Upper lobe of left lung (tissue), 6 donors: ENCODE measurements at regions not wholly inside any gene's neighbourhood (a gene's known extent, or its start where the extent isn't known, plus 50 kb on each side); places are given as distances from the start of the nearest gene placed in this dataset.
"Not testable (repeated sequence)": the region's sequence is repeated elsewhere in the genome, so short reads cannot be mapped to it uniquely, and the experiment has no call there.

ENCODE experiments used
- ATAC-seq, 2 donors: fragments of 200-7000 bp; cut with Tn5 transposase; one replicate each; pipeline ENCODE4 v1.9.1; 2022; ENCODE audit warnings: mild to moderate bottlenecking in 2 of 2, moderate library complexity in 2 of 2; ENCODE audit not compliant: low FRiP score in 2 of 2
- DNase-seq, 2 donors: peaks; one replicate each; pipeline ENCODE4 v3.0.0-alpha.2; 2019 to 2020
- H3K27ac ChIP-seq, 4 donors: fragments of 200-600 bp; sonication (generic); one replicate each; pipeline ENCODE4 v1.5.1; 2016 to 2019
- H3K27me3 ChIP-seq, 4 donors: fragments of 200-600 bp; sonication (generic); one replicate each; pipeline ENCODE4 v1.5.1; 2017 to 2019
- H3K36me3 ChIP-seq, 4 donors: fragments of 200-600 bp; sonication (generic); one replicate each; pipeline ENCODE4 v1.5.1; 2016 to 2019
- H3K4me1 ChIP-seq, 4 donors: fragments of 200-600 bp; sonication (generic); one replicate each; pipeline ENCODE4 v1.5.1; 2018 to 2019
- H3K4me3 ChIP-seq, 4 donors: fragments of 200-600 bp; sonication (generic); one replicate each; pipeline ENCODE4 v1.5.1; 2017 to 2019; ENCODE audit warnings: mild to moderate bottlenecking in 2 of 4, moderate library complexity in 1 of 4
- H3K9me3 ChIP-seq, 4 donors: fragments of 200-600 bp; sonication (generic); one replicate each; pipeline ENCODE4 v1.5.1; 2018 to 2019
- EP300 ChIP-seq, 4 donors: sonication (generic); formaldehyde crosslinking; IDR thresholded peaks; one replicate each; pipeline ENCODE4 v1.5.1; 2017; ENCODE audit warnings: antibody characterized with exemption in 4 of 4, control low read depth in 2 of 4
- POLR2A ChIP-seq, 4 donors: fragments of 450-650 bp; IDR thresholded peaks; one replicate each; pipeline ENCODE4 v1.5.1; 2016 to 2017; ENCODE audit warnings: antibody characterized with exemption in 4 of 4, mild to moderate bottlenecking in 2 of 4
- POLR2AphosphoS5 ChIP-seq, 2 donors: sonication (generic); formaldehyde crosslinking; IDR thresholded peaks; one replicate each; pipeline ENCODE4 v1.5.1; 2017; ENCODE audit warnings: antibody characterized with exemption in 2 of 2
- whole genome bisulfite sequencing, 2 donors: methylation state at CpG; one replicate each; pipeline ENCODE4 v1.1.5; 2017 to 2018; 5-methylcytosine and 5-hydroxymethylcytosine counted together
- TF ChIP-seq, protein P1 (sequence below), 6 experiments: fragments of 450-650 bp in 4 of 6; fragments of 200-600 bp in 2 of 6; sonication (generic) in 2 of 6; IDR thresholded peaks; one replicate each; pipeline ENCODE4 v1.5.1; 2016 to 2019; ENCODE audit warnings: antibody characterized with exemption in 6 of 6
- donor health status: DM: no; HTN: no; CAD: no; lungs with moderate emphysema.
- donor health status: DM: no; HTN: yes; CAD: no; lungs with severe emphysema.

DNA sequence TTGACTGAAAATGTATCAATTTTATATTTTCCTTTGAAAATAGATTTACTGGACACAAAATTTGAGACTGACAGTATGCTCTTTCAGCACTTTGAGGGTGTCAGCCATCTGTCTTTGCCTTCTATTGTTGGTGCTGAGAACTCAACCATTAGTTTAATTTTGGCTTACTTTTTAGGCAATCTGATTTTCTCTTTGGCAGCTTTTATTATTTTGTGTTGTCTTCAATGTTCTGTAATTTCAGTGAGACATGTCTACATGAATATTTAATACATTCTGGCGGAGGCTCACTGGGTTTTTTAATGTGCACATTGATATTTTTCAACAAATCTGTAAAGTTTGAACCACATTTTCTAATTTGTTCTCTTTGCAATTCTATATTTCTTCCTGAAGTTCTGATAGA is 648.6 kb downstream of the C6orf118 start:
- no peaks in the 10 kb centered on the region for H3K4me1 ChIP-seq
- no peak for ATAC-seq
- no peak overlapping the region for H3K4me3 ChIP-seq
- no peaks in the 10 kb centered on the region for H3K9me3 ChIP-seq
- TF ChIP-seq, protein P1, sequence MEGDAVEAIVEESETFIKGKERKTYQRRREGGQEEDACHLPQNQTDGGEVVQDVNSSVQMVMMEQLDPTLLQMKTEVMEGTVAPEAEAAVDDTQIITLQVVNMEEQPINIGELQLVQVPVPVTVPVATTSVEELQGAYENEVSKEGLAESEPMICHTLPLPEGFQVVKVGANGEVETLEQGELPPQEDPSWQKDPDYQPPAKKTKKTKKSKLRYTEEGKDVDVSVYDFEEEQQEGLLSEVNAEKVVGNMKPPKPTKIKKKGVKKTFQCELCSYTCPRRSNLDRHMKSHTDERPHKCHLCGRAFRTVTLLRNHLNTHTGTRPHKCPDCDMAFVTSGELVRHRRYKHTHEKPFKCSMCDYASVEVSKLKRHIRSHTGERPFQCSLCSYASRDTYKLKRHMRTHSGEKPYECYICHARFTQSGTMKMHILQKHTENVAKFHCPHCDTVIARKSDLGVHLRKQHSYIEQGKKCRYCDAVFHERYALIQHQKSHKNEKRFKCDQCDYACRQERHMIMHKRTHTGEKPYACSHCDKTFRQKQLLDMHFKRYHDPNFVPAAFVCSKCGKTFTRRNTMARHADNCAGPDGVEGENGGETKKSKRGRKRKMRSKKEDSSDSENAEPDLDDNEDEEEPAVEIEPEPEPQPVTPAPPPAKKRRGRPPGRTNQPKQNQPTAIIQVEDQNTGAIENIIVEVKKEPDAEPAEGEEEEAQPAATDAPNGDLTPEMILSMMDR (IDR thresholded peaks at IDR 0.05), result no peak
- TF ChIP-seq EP300 (IDR thresholded peaks at IDR 0.05) (no peak), POLR2AphosphoS5 (IDR thresholded peaks at IDR 0.05) (no peak), POLR2A (IDR thresholded peaks at IDR 0.05) (no peak)
- H3K27me3 ChIP-seq, result no peaks in the 10 kb centered on the region
- no peak overlapping the region for H3K27ac ChIP-seq
- no peak for DNase-seq
- H3K36me3 ChIP-seq, result no peaks in the 10 kb centered on the region
- 86 to 95% methylated on average over 1 of the region's 1 CpG for WGBS, 2 donors

DNA sequence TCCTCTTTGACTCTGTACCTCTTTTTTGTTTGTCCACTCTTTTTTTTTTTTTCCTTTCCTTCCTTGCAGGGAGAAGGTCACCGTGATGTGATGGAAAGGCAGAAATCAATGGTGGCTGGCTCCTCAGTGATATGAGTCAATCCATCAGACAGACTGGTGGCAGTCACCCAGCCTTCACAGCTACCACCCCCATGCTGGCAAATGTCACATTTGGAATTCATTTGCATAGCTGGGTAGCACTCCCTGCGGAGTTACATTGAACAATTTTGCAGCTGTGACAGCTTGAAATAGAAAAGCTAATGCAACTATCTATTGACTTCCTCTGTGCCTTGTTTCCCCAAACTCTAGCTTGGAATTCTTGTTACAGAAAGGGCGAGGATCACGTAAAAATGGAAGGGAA is 668.4 kb downstream of the C6orf118 start:
- 74 to 75% methylated on average over 4 of the region's 4 CpGs for WGBS, 2 donors
- Histone ChIP-seq H3K9me3 (no peaks in the 10 kb centered on the region), H3K27me3 (no peaks in the 10 kb centered on the region), H3K36me3 (no peaks in the 10 kb centered on the region), H3K27ac (no peak overlapping the region), H3K4me3 (no peak overlapping the region), H3K4me1 (no peaks in the 10 kb centered on the region)
- TF ChIP-seq POLR2AphosphoS5 (IDR thresholded peaks at IDR 0.05) (no peak), POLR2A (IDR thresholded peaks at IDR 0.05) (no peak), EP300 (IDR thresholded peaks at IDR 0.05) (no peak)
- TF ChIP-seq, protein P1 (IDR thresholded peaks at IDR 0.05), result no peak
- no peak for ATAC-seq
- DNase-seq, result no peak

DNA sequence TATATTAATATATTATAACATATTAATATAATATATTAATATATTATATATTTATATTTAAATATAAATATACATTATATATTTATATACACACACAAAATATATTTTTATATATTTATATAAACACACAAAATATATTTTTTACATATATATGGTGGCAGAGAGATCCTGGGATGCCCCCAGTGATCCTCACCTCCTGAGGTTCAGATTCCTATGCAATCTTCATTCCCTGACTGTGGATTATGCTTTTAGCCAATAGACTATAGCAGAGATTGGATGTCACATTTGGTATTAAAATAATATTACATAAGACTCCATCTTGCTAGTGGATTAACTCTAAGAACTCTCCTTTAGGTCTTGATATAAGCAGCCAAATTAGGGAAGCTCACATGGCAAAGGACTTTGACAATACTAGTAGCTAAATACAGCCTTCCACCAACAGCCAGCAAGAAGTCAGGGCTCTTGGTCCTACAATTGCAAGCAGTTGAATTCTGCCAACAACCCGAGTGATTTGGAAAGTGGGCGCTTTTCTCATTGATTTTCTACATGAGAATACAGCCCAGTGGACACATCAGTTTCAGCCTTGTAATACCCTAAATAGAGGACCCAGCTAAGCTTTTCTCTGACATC is 681.0 kb downstream of the C6orf118 start:
- DNase-seq, result no peak
- 92 to 95% methylated on average over 2 of the region's 2 CpGs for WGBS, 2 donors
- ATAC-seq, result no peak
- no peak overlapping the region for H3K27ac ChIP-seq
- TF ChIP-seq EP300 (IDR thresholded peaks at IDR 0.05), result no peak
- TF ChIP-seq, protein P1 (IDR thresholded peaks at IDR 0.05), result no peak
- no peaks in the 10 kb centered on the region for H3K9me3 ChIP-seq
- no peaks in the 10 kb centered on the region for H3K36me3 ChIP-seq
- H3K4me3 ChIP-seq, result no peak overlapping the region
- no peaks in the 10 kb centered on the region for H3K4me1 ChIP-seq
- no peaks in the 10 kb centered on the region for H3K27me3 ChIP-seq

DNA sequence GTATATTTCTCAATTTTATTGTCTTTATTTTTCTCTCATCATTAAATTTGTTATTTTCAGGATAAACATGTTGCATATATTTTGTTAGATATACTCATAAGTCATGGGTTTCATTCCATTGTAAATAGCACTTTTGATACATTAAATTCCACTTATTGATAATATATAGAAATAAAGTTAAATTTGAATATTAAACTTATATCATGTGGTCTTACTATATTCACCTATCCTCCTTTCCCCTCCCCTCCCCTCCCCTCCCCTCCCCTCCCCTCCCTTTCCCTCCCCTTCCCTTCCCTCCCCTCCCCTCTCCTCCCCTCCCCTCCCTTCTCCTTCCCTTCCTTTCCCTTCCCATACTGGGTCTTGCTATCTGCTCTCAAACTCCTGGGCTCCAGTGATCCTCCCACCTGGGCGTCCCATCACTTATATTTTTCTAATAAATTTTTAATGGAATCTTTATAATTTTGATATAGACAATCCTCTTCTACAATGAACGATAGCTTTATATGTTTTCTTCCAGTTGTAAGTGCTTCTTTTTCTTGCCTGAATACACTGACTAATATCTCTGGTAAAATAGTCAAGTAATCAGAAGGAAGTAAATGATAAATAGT is 692.4 kb downstream of the C6orf118 start:
- 80 to 86% methylated on average over 2 of the region's 2 CpGs for WGBS, 2 donors
- TF ChIP-seq, protein P1 (IDR thresholded peaks at IDR 0.05), result no peak
- no peak for TF ChIP-seq POLR2AphosphoS5 (IDR thresholded peaks at IDR 0.05)
- TF ChIP-seq EP300 (IDR thresholded peaks at IDR 0.05), result no peak
- TF ChIP-seq POLR2A (IDR thresholded peaks at IDR 0.05), result no peak

DNA sequence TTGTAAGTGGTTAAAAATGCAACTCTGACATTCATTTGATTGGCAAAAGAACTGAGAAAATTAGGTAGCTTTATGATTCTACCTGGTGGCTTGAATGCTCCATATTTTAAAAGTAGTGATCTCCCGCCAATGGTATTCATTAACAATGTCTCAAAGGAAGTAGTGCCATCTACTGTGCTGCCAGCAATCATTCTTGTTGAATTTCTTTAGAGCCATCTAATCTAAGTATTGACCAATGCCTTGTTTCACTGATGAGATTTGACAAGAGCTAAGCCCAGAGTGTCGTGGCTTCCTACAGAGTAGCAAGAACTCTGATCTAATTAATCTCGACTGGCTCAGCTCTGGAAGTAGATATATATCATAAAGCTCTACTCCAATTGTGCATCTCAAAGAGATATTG is 696.7 kb downstream of the C6orf118 start:
- no peak for ATAC-seq
- Histone ChIP-seq H3K36me3 (no peaks in the 10 kb centered on the region), H3K27me3 (no peaks in the 10 kb centered on the region), H3K4me1 (no peaks in the 10 kb centered on the region), H3K4me3 (no peak overlapping the region), H3K9me3 (no peaks in the 10 kb centered on the region), H3K27ac (no peak overlapping the region)
- no peak for DNase-seq
- WGBS, 2 donors, result 73% methylated on average over 3 of the region's 3 CpGs
- no peak for TF ChIP-seq POLR2A (IDR thresholded peaks at IDR 0.05)
- TF ChIP-seq EP300 (IDR thresholded peaks at IDR 0.05), result no peak
- TF ChIP-seq, protein P1 (IDR thresholded peaks at IDR 0.05), result no peak
- no peak for TF ChIP-seq POLR2AphosphoS5 (IDR thresholded peaks at IDR 0.05)

More for the DNA sequence above, 692.4 kb downstream of the C6orf118 start:
- Histone ChIP-seq H3K36me3 (no peaks in the 10 kb centered on the region), H3K4me1 (no peaks in the 10 kb centered on the region), H3K4me3 (no peak overlapping the region), H3K9me3 (no peaks in the 10 kb centered on the region), H3K27me3 (no peaks in the 10 kb centered on the region), H3K27ac (no peak overlapping the region)
- DNase-seq (no peak), ATAC-seq (no peak)

DNA sequence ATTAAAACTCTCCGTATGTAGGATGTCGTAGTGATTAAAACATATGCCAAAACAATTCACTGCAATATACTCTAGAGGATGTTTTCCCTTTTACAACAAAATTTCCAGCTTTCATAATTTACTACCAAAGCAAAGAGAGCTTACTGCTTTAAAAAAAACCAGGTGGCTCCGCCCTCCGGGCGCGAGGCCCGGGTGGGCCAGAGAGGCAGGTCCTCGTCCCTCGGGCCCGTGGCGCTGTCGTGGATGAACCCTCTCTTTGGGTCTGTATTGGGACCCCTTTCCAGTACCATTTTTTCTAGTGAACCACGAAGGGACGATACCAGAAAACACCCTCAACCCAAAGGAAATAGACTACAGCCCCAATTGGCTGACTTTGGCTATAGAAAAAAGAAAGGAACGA is 698.5 kb downstream of the C6orf118 start:
- peak in 1 of 2 donors; percentile 53 for DNase-seq
- not testable (repeated sequence) for H3K4me3 ChIP-seq, H3K27me3 ChIP-seq, H3K27ac ChIP-seq, ATAC-seq, H3K4me1 ChIP-seq, H3K9me3 ChIP-seq, H3K36me3 ChIP-seq
- WGBS, 2 donors, result 91 to 92% methylated on average over 15 of the region's 15 CpGs

DNA sequence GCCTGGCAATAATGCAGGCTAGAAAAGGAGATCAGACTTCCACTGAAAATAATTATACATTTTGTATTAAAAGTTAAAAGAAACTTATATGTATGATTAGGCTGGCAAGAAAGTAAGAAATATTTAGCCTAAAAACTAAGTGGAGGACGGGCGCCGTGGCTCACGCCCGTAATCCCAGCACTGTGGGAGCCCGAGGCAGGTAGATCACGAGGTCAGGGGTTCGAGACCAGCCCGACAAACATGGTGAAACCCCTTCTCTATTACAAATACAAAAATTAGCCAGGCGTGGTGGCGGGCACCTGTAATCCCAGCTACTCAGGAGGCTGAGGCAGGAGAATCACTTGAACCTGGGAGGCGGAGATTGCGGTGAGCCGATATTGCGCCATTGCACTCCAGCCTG is 707.0 kb downstream of the C6orf118 start:
- H3K27ac ChIP-seq, H3K4me1 ChIP-seq, H3K9me3 ChIP-seq, H3K27me3 ChIP-seq, H3K36me3 ChIP-seq, H3K4me3 ChIP-seq, ATAC-seq: not testable (repeated sequence)
- DNase-seq, result peak in 1 of 2 donors; percentile 39
- 92 to 96% methylated on average over 15 of the region's 15 CpGs for WGBS, 2 donors
